SK-N-SH (cell line): ENCODE measurements at regions not wholly inside any gene's neighbourhood (a gene's known extent, or its start where the extent isn't known, plus 50 kb on each side); places are given as distances from the start of the nearest gene placed in this dataset.

Source experiments
- CTCF ChIA-PET: fragments of 300-600, 350-600 bp; formaldehyde crosslinking; extraction: SDS; loops from one replicate; lab custom pipeline; 2021; lab: Yijun Ruan, JAX
- POLR2A ChIA-PET: fragments of 350-600 bp; sonication (Branson Sonifier 250); formaldehyde crosslinking; extraction: SDS; loops from one replicate; lab custom pipeline; 2020; ENCODE audit warnings: antibody characterized with exemption, inconsistent platforms; lab: Yijun Ruan, JAX
- DNase-seq: peaks from one replicate; pipeline ENCODE4 v3.0.0; 2012
- H2AFZ ChIP-seq: fragments of 200-600 bp; sonication (generic); 2 replicates; pipeline ENCODE4 v1.8.1; 2016; ENCODE audit warnings: antibody characterized with exemption, mild to moderate bottlenecking, low read depth
- H3F3A ChIP-seq: fragments of 200-600 bp; sonication (generic); replicated peaks from 2 replicates; pipeline ENCODE3; 2016; ENCODE audit warnings: antibody characterized with exemption, mild to moderate bottlenecking; ENCODE audit not compliant: insufficient read depth
- H3K27ac ChIP-seq, 2 experiments: fragments of 200-500 bp in 1 of 2; fragments of 200-600 bp in 1 of 2; sonication (Bioruptor generic) in 1 of 2; sonication (generic), shearing (Covaris generic) in 1 of 2; 2 replicates each; pipeline versions ENCODE4 v1.5.1 to v1.6.1; 2014 to 2016; ENCODE audit warnings: low read depth in 2 of 2, inconsistent platforms in 1 of 2, low read length in 1 of 2, mild to moderate bottlenecking in 1 of 2, mixed read lengths in 1 of 2
- H3K27me3 ChIP-seq: fragments of 200-600 bp; sonication (generic), shearing (Covaris generic); 2 replicates; pipeline ENCODE4 v1.6.1; 2016; ENCODE audit warnings: mixed run types; ENCODE audit not compliant: insufficient read depth
- H3K36me3 ChIP-seq, 2 experiments: fragments of 200-500 bp in 1 of 2; fragments of 200-600 bp in 1 of 2; sonication (Bioruptor generic) in 1 of 2; sonication (generic) in 1 of 2; replicated peaks in 1 of 2; 2 replicates each; pipeline versions ENCODE3 to v1.5.1; 2014 to 2016; ENCODE audit warnings: low read length in 1 of 2, mild to moderate bottlenecking in 1 of 2; ENCODE audit not compliant: insufficient read depth in 2 of 2, control insufficient read depth in 1 of 2
- H3K4me1 ChIP-seq, 2 experiments: fragments of 200-500 bp in 1 of 2; fragments of 200-600 bp in 1 of 2; sonication (Bioruptor generic) in 1 of 2; sonication (generic), shearing (Covaris generic) in 1 of 2; 2 replicates each; pipeline versions ENCODE4 v1.5.1 to v1.6.1; 2014 to 2016; ENCODE audit warnings: low read depth in 1 of 2, low read length in 1 of 2, mixed run types in 1 of 2; ENCODE audit not compliant: insufficient read depth in 2 of 2, control insufficient read depth in 1 of 2
- H3K4me2 ChIP-seq: fragments of 200-600 bp; sonication (generic), shearing (Covaris generic); 2 replicates; pipeline ENCODE4 v1.6.1; 2017; ENCODE audit warnings: mixed run types
- H3K4me3 ChIP-seq, 2 experiments: fragments of 200-500 bp in 1 of 2; fragments of 200-600 bp in 1 of 2; sonication (Bioruptor generic) in 1 of 2; sonication (generic), shearing (Covaris generic) in 1 of 2; 2 replicates each; pipeline versions ENCODE4 v1.5.1 to v1.8.1; 2014 to 2016; ENCODE audit warnings: low read depth in 2 of 2, inconsistent platforms in 1 of 2, low read length in 1 of 2, mild to moderate bottlenecking in 1 of 2, mixed read lengths in 1 of 2, moderate library complexity in 1 of 2
- H3K79me2 ChIP-seq: fragments of 200-600 bp; sonication (generic); 2 replicates; pipeline ENCODE4 v1.8.1; 2017; ENCODE audit warnings: mild to moderate bottlenecking; ENCODE audit not compliant: insufficient read depth
- H3K9ac ChIP-seq: fragments of 200-600 bp; sonication (generic); 2 replicates; pipeline ENCODE4 v1.6.1; 2017; ENCODE audit warnings: mixed run types
- H3K9me2 ChIP-seq: fragments of 200-600 bp; sonication (generic); 2 replicates; pipeline ENCODE4 v1.6.1; 2017; ENCODE audit warnings: mixed run types
- H3K9me3 ChIP-seq: fragments of 200-600 bp; sonication (generic); 2 replicates; pipeline ENCODE4 v1.6.1; 2017; ENCODE audit warnings: mixed run types, mild to moderate bottlenecking, moderate library complexity
- H4K20me1 ChIP-seq: fragments of 200-600 bp; sonication (generic); 2 replicates; pipeline ENCODE4 v1.6.1; 2017; ENCODE audit warnings: mild to moderate bottlenecking, mixed run types; ENCODE audit not compliant: insufficient read depth
- CHD2 ChIP-seq: fragments of 150-350 bp; IDR thresholded peaks from 2 replicates; pipeline ENCODE4 v1.6.1; 2018; ENCODE audit warnings: low read length; ENCODE audit not compliant: partially characterized antibody
- ELF1 ChIP-seq: IDR thresholded peaks from 2 replicates; pipeline ENCODE4 v1.4.0; 2012
- FOXJ3 ChIP-seq: sonication (generic); formaldehyde crosslinking; IDR thresholded peaks from 2 replicates; pipeline ENCODE4 v1.5.1; 2020; ENCODE audit warnings: mild to moderate bottlenecking, missing genetic modification reagents
- MEF2A ChIP-seq: IDR thresholded peaks from 2 replicates; pipeline ENCODE4 v1.4.0; 2012; ENCODE audit warnings: low read depth, borderline replicate concordance
- RAD21 ChIP-seq: IDR thresholded peaks from 2 replicates; pipeline ENCODE4 v1.6.1; 2012; ENCODE audit warnings: mild to moderate bottlenecking, low read length
- RCOR1 ChIP-seq: fragments of 150-350 bp; IDR thresholded peaks from 2 replicates; pipeline ENCODE4 v1.6.1; 2017; ENCODE audit warnings: antibody characterized with exemption, low read length
- REST ChIP-seq: IDR thresholded peaks from 2 replicates; pipeline ENCODE4 v1.6.1; 2012; ENCODE audit warnings: mild to moderate bottlenecking, low read depth, low read length, moderate library complexity
- SIN3A ChIP-seq: IDR thresholded peaks from 2 replicates; pipeline ENCODE4 v1.6.1; 2012; ENCODE audit warnings: low read depth, mild to moderate bottlenecking, low read length, moderate library complexity, borderline replicate concordance
- SMC3 ChIP-seq: IDR thresholded peaks from 2 replicates; pipeline ENCODE4 v1.6.1; 2012; ENCODE audit warnings: low read depth, low read length, improper control_type of control experiment
- TAF1 ChIP-seq: IDR thresholded peaks from 2 replicates; pipeline ENCODE4 v1.6.1; 2012; ENCODE audit warnings: low read depth, mild to moderate bottlenecking, low read length, moderate library complexity, borderline replicate concordance
- TEAD4 ChIP-seq: IDR thresholded peaks from 2 replicates; pipeline ENCODE4 v1.4.0; 2012; ENCODE audit warnings: mild to moderate bottlenecking, borderline replicate concordance; ENCODE audit not compliant: insufficient read depth
- USF1 ChIP-seq: IDR thresholded peaks from 2 replicates; pipeline ENCODE4 v1.4.0; 2012; ENCODE audit warnings: low read depth, borderline replicate concordance
- USF2 ChIP-seq: fragments of 150-350 bp; IDR thresholded peaks from 2 replicates; pipeline ENCODE4 v1.6.1; 2017; ENCODE audit warnings: antibody characterized with exemption, low read length, low read depth, borderline replicate concordance
- YY1 ChIP-seq: IDR thresholded peaks from 2 replicates; pipeline ENCODE4 v1.4.0; 2012; ENCODE audit warnings: low read depth, mild to moderate bottlenecking
- WGBS: methylation state at CpG from one replicate; pipeline ENCODE4 v1.1.6; 2017; ENCODE audit warnings: low lambda C conversion rate; 5-methylcytosine and 5-hydroxymethylcytosine counted together

GRCh38 chr22:34881453-34881852, 184.5 kb upstream of the ISX start:
- Histone ChIP-seq H3K9ac (no peak overlapping the region), H3K4me1 (no peaks in the 10 kb centered on the region), H4K20me1 (no peaks in the 10 kb centered on the region), H3K27me3 (no peaks in the 10 kb centered on the region), H3K9me3 (no peaks in the 10 kb centered on the region), H3K4me2 (no peak overlapping the region), H3K79me2 (no peaks in the 10 kb centered on the region), H3K4me3 (no peak overlapping the region), H3K27ac (no peak overlapping the region), H3K9me2 (no peaks in the 10 kb centered on the region), H2AFZ (no peak overlapping the region), H3F3A (no peaks in the 10 kb centered on the region), H3K36me3 (no peaks in the 10 kb centered on the region)
- 4% methylated on average over 2 of the region's 2 CpGs for WGBS
- no peak for DNase-seq
- ChIA-PET CTCF (no interaction called here), POLR2A (no interaction called here)
- TF ChIP-seq SIN3A (no peak), USF1 (no peak), TAF1 (no peak), CHD2 (no peak), TEAD4 (no peak), USF2 (no peak), ELF1 (no peak), RCOR1 (no peak), FOXJ3 (CRISPR knock-in tag) (no peak), RAD21 (no peak), YY1 (no peak), MEF2A (no peak), SMC3 (no peak), REST (no peak)
